Spinal cord (tissue), 9 donors: ENCODE measurements at regions not wholly inside any gene's neighbourhood (a gene's known extent, or its start where the extent isn't known, plus 50 kb on each side); places are given as distances from the start of the nearest gene placed in this dataset.

Experiments
- DNase-seq, 6 donors: peaks; one replicate each; pipeline versions ENCODE4 v3.0.0 to v3.0.0-alpha.2; 2013 to 2015; ENCODE audit warnings: low spot score in 6 of 6, low read depth in 4 of 6
- H3K27ac ChIP-seq: one replicate; pipeline ENCODE4 v1.5.1; 2013; ENCODE audit warnings: low read depth, low read length, control low read depth
- H3K27me3 ChIP-seq: one replicate; pipeline ENCODE4 v1.6.1; 2013; ENCODE audit warnings: low read length; ENCODE audit not compliant: control insufficient read depth, insufficient read depth
- H3K36me3 ChIP-seq: one replicate; pipeline ENCODE4 v1.6.1; 2013; ENCODE audit warnings: low read length; ENCODE audit not compliant: control insufficient read depth, insufficient read depth
- H3K4me1 ChIP-seq: one replicate; pipeline ENCODE4 v1.6.1; 2013; ENCODE audit warnings: low read length; ENCODE audit not compliant: control insufficient read depth, insufficient read depth
- H3K4me3 ChIP-seq: one replicate; pipeline ENCODE4 v1.5.1; 2013; ENCODE audit warnings: low read depth, low read length, control low read depth
- H3K9me3 ChIP-seq: one replicate; pipeline ENCODE4 v1.6.1; 2013; ENCODE audit warnings: low read length; ENCODE audit not compliant: control insufficient read depth, insufficient read depth
- WGBS: methylation state at CpG from one replicate; pipeline ENCODE4 v1.1.5; 2013; ENCODE audit warnings: missing lambda C conversion rate; ENCODE audit not compliant: insufficient coverage; 5-methylcytosine and 5-hydroxymethylcytosine counted together
- donor health status: healthy.

GRCh38 chr2:8514796-8515758, 166.8 kb upstream of the ID2 start:
- H3K4me3 ChIP-seq: no peak overlapping the region
- no peaks in the 10 kb centered on the region for H3K36me3 ChIP-seq
- 72% methylated on average over 5 of the region's 14 CpGs for WGBS
- no peaks in the 10 kb centered on the region for H3K27me3 ChIP-seq
- H3K9me3 ChIP-seq: peaks cover 2% of the 10 kb centered on the region
- H3K4me1 ChIP-seq: no peaks in the 10 kb centered on the region
- DNase-seq: no peak
- no peak overlapping the region for H3K27ac ChIP-seq

DNA sequence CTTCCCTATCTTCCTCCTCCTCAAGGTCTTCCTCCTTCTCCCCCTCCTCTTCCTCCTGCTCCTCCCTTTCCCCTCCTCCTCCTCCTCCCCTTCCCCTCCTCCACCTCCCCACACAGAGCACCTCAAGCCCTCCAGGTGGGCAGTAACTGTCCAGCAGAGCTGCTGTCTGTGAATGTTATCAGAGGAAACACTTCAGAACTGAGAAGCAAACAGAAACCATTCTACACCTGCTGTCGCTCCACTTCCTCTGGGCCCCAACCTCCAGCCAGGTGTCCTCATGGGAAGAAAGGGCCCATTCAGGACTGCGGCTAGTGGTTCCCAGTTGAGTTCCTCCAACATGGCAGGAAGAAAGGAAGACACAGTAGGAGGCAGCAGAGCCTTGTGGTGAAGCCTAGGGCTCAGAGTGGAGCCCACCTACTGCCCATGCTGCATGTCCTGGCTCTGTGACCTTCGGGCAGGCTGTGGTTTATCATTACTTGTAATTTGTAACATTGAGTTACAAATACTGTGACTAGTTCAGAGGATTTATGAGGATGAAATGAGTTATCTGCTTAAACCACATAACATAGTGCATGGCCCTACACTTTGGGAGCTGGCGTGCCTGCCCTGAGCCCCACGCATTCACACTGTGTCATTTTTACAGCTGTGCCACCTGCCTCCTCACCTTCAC, 165.9 kb upstream of the ID2 start:
- H3K9me3 ChIP-seq: peaks cover under 1% of the 10 kb centered on the region
- H3K27ac ChIP-seq: no peak overlapping the region

DNA sequence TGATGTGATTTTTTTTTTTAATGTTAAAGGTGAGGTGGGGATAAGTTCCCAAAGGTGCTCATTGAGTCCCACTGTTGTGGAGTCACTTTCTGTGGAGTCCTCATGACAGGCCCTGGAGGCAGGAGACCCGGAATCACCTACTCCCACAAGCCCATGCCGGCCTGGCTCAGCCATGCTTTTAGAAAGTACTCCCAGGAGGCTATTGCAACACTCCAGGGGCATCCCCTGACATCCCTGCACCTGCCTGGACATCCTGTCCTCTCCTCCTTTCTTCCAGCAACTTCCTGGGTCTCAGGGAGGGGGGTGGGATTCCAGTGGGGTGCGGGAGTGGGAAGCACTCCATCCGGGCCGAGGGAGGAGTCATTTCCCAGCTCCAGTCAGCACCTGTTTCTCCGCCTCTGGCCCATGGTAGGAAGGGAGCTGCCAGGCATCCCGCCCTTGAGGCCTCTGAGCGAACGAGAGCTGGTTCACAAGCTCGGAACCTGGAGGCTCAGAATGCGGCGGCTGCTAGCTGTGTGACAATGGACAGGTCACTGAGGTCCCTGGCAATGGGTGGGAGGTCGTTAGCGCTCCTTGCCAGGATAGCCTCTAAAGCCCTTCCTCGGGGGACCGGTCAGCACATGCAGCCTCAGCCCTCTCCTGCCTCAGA, 163.9 kb upstream of the ID2 start:
- 74% methylated on average over 14 of the region's 16 CpGs for WGBS
- H3K4me3 ChIP-seq: no peak overlapping the region
- H3K9me3 ChIP-seq: no peaks in the 10 kb centered on the region
- no peaks in the 10 kb centered on the region for H3K4me1 ChIP-seq
- no peak overlapping the region for H3K27ac ChIP-seq
- no peaks in the 10 kb centered on the region for H3K27me3 ChIP-seq
- H3K36me3 ChIP-seq: no peaks in the 10 kb centered on the region
- DNase-seq: no peak

More for the DNA sequence above, 165.9 kb upstream of the ID2 start:
- no peaks in the 10 kb centered on the region for H3K27me3 ChIP-seq
- no peak for DNase-seq
- H3K4me1 ChIP-seq: no peaks in the 10 kb centered on the region
- no peaks in the 10 kb centered on the region for H3K36me3 ChIP-seq
- WGBS: 89% methylated on average over 4 of the region's 5 CpGs
- no peak overlapping the region for H3K4me3 ChIP-seq

DNA sequence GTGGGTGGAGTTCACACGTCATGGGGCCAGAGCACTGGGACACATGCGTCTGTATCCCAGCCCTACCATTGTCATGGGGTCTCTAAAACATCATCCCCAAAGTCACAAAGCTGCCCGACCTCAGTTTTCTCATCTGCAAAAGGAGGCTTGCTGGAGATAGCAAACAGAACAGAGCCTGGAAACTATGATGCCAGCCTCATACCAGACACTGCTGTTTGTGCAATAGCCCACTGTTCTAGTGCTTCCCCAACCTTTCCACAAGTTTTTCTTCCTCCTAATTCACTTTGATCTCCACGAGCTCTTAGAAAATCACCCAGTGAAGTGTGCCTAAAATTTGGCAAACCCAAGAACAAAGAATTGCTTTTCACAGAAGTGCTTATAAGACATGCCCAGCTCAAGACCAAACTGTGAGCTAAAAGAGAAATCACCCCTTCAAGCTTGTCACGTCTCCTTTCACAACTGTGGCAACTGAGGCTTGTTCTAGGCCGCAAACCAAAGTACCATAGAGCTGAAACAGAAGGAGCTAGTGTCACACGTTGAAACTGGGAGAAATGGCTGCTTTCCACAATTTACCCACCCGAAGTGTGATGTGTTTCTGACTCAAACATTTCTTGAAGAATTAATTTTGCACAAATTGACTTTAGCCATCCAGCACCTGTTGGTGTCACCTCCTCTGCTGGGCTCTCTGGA, 162.7 kb upstream of the ID2 start:
- Histone ChIP-seq H3K4me3 (no peak overlapping the region), H3K4me1 (no peaks in the 10 kb centered on the region), H3K9me3 (no peaks in the 10 kb centered on the region), H3K27ac (no peak overlapping the region), H3K27me3 (no peaks in the 10 kb centered on the region), H3K36me3 (no peaks in the 10 kb centered on the region)
- WGBS: 72% methylated on average over 8 of the region's 8 CpGs
- DNase-seq: no peak

GRCh38 chr2:8520791-8521344, 161.0 kb upstream of the ID2 start:
- Histone ChIP-seq H3K4me1 (peaks cover 7% of the 10 kb centered on the region), H3K36me3 (no peaks in the 10 kb centered on the region), H3K27ac (no peak overlapping the region), H3K9me3 (no peaks in the 10 kb centered on the region), H3K27me3 (no peaks in the 10 kb centered on the region), H3K4me3 (no peak overlapping the region)
- no peak for DNase-seq
- WGBS: 81% methylated on average over 5 of the region's 5 CpGs

GRCh38 chr2:8522687-8523086, 159.2 kb upstream of the ID2 start:
- peaks cover 14% of the 10 kb centered on the region for H3K4me1 ChIP-seq
- H3K36me3 ChIP-seq: no peaks in the 10 kb centered on the region
- WGBS: 100% methylated on average over 2 of the region's 2 CpGs
- no peak overlapping the region for H3K27ac ChIP-seq
- no peaks in the 10 kb centered on the region for H3K27me3 ChIP-seq
- H3K4me3 ChIP-seq: no peak overlapping the region
- DNase-seq: no peak
- H3K9me3 ChIP-seq: no peaks in the 10 kb centered on the region

DNA sequence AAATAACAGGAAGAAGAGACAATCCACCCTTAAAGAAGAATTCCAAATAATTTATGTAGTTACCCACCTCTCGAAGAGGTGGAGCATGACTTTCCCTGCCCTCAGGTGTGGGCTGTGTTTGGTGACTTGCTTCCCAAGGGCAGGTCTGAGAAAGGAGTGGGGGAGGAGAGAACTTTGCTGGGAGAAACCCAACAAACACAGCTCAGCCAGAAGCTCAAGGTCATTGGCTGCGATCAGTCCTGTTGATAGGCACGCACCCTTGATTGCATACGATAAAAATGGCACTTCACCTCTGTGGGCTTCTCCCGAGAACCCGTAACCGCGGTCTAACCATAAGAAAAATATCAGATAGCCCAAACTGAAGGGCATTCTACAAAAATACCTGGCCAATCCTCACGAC, 157.5 kb upstream of the ID2 start:
- Histone ChIP-seq H3K27me3 (no peaks in the 10 kb centered on the region), H3K4me3 (no peak overlapping the region), H3K4me1 (peaks cover 14% of the 10 kb centered on the region), H3K27ac (no peak overlapping the region), H3K9me3 (no peaks in the 10 kb centered on the region), H3K36me3 (no peaks in the 10 kb centered on the region)
- 96% methylated on average over 8 of the region's 9 CpGs for WGBS
- DNase-seq: no peak

DNA sequence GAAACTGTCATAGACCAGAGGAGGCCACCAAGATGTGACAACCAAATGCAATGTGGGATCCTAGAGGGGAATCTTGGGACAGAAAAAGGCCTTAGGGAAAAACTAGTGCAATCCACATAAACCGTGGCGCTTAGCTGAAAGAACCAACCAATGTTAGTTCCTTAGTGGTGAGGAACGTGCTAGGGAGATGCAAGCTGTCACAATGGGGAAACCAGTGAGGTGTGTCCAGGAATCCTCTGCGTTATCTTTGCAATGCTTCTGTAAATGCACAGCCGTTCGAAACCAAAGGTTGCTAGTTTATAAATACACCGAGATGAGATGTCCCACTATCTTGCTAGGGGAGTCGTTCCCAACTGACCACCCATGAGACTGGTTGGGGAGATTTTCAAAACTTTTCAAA, 157.0 kb upstream of the ID2 start:
- Histone ChIP-seq H3K9me3 (no peaks in the 10 kb centered on the region), H3K36me3 (no peaks in the 10 kb centered on the region), H3K4me3 (no peak overlapping the region), H3K4me1 (peaks cover 14% of the 10 kb centered on the region), H3K27me3 (no peaks in the 10 kb centered on the region), H3K27ac (no peak overlapping the region)
- no peak for DNase-seq
- WGBS: 98% methylated on average over 8 of the region's 8 CpGs

GRCh38 chr2:8525236-8525581, 156.6 kb upstream of the ID2 start:
- DNase-seq: no peak
- WGBS: 90% methylated on average over 5 of the region's 7 CpGs
- H3K9me3 ChIP-seq: no peaks in the 10 kb centered on the region
- H3K27me3 ChIP-seq: no peaks in the 10 kb centered on the region
- H3K36me3 ChIP-seq: no peaks in the 10 kb centered on the region
- H3K4me1 ChIP-seq: peaks cover 14% of the 10 kb centered on the region
- no peak overlapping the region for H3K27ac ChIP-seq
- no peak overlapping the region for H3K4me3 ChIP-seq
